Coronary artery (tissue), 2 donors: ENCODE measurements at regions not wholly inside any gene's neighbourhood (a gene's known extent, or its start where the extent isn't known, plus 50 kb on each side); places are given as distances from the start of the nearest gene placed in this dataset.
A peak's percentile ranks its signal among the peaks of the same experiment; 100 is the strongest.
"Not testable (repeated sequence)": the region's sequence is repeated elsewhere in the genome, so short reads cannot be mapped to it uniquely, and the experiment has no call there.

Experiments
- DNase-seq: peaks from one replicate; pipeline ENCODE4 v3.0.0-alpha.2; 2017; ENCODE audit warnings: low spot score
- H3K27ac ChIP-seq, 2 donors: fragments of 200-600 bp; sonication (generic); one replicate each; pipeline ENCODE4 v1.5.1; 2016 to 2019
- H3K4me3 ChIP-seq: fragments of 200-600 bp; sonication (generic); 2 replicates; pipeline ENCODE4 v1.5.1; 2016; ENCODE audit warnings: mild to moderate bottlenecking, moderate library complexity
- TF ChIP-seq, protein P1 (sequence below): fragments of 200-600 bp; sonication (generic); IDR thresholded peaks from one replicate; pipeline ENCODE4 v1.5.1; 2019; ENCODE audit warnings: antibody characterized with exemption

DNA sequence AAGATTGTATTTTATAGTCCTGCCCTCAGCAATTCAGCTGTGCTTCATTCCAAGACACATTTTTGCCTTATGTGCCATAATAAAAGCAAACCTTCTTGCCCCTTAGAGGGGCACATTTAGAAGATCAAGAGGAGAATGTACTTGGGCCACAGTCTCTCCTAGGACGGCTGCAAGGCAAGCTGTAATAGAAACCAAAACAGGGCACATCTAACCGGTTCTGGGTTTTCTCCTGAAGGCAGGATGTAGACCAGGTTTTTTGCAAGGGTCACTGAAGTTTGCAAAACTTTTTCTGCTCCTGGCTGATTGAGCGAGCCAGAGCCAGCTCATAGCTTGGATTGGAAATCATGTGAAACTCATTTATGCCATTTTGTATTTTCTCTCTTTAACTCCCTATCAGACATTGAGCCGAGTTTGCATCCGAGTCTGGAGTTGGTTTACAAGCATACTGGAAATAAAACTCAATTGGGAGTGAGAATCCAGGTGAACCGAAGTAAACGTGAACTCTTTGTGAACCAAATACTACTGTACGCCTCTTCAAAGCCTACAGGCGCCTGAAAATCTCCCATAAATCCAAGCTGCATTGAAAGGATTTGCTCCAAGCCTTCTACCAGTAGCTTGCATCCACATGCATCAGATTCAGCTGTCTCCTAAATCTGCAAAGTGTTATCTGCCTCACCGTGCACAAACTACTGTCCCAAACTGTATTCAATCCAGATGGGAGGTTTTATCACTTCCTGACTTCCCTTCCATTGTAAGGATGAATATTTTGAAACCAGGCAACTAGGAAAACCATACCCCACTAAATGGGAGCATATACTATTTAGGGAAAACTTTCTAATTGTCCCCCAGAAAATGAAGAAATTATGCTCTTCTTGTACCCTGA, 60.9 kb upstream of the TSC22D2 start:
- H3K27ac ChIP-seq: peak overlapping the region; percentile 6 to 39
- DNase-seq: no peak

GRCh38 chr3:150346266-150346665, 61.8 kb upstream of the TSC22D2 start:
- H3K4me3 ChIP-seq: no peak overlapping the region
- no peak overlapping the region for H3K27ac ChIP-seq
- TF ChIP-seq, protein P1, sequence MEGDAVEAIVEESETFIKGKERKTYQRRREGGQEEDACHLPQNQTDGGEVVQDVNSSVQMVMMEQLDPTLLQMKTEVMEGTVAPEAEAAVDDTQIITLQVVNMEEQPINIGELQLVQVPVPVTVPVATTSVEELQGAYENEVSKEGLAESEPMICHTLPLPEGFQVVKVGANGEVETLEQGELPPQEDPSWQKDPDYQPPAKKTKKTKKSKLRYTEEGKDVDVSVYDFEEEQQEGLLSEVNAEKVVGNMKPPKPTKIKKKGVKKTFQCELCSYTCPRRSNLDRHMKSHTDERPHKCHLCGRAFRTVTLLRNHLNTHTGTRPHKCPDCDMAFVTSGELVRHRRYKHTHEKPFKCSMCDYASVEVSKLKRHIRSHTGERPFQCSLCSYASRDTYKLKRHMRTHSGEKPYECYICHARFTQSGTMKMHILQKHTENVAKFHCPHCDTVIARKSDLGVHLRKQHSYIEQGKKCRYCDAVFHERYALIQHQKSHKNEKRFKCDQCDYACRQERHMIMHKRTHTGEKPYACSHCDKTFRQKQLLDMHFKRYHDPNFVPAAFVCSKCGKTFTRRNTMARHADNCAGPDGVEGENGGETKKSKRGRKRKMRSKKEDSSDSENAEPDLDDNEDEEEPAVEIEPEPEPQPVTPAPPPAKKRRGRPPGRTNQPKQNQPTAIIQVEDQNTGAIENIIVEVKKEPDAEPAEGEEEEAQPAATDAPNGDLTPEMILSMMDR: no peak
- no peak for DNase-seq

More for the DNA sequence above, 60.9 kb upstream of the TSC22D2 start:
- no peak overlapping the region for H3K4me3 ChIP-seq
- TF ChIP-seq, protein P1: no peak

DNA sequence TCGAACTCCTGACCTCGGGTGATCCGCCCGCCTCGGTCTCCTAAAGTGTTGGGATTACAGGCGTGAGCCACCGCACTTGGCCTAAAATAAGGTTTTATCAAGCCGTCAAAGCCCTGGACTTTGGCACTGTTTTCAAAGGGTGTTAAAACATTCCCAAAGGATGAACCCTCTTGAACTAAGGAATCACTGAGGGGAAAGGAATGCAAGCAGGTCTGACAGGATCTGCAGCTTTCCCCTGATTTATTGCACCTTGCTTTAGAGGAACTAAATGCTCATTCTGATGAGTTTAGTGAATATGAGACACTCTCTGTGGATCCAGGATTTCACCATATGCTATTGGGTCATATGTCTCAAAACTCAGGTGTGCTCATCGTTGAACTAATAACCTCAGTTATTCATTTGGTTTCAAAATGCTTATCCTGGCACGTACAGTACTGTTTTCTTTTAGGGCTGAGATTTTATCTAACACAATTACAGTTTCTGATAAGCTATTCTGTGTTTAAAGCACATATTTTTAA, 63.0 kb upstream of the TSC22D2 start:
- Histone ChIP-seq H3K4me3 (no peak overlapping the region), H3K27ac (no peak overlapping the region)
- TF ChIP-seq, protein P1: no peak
- DNase-seq: no peak

DNA sequence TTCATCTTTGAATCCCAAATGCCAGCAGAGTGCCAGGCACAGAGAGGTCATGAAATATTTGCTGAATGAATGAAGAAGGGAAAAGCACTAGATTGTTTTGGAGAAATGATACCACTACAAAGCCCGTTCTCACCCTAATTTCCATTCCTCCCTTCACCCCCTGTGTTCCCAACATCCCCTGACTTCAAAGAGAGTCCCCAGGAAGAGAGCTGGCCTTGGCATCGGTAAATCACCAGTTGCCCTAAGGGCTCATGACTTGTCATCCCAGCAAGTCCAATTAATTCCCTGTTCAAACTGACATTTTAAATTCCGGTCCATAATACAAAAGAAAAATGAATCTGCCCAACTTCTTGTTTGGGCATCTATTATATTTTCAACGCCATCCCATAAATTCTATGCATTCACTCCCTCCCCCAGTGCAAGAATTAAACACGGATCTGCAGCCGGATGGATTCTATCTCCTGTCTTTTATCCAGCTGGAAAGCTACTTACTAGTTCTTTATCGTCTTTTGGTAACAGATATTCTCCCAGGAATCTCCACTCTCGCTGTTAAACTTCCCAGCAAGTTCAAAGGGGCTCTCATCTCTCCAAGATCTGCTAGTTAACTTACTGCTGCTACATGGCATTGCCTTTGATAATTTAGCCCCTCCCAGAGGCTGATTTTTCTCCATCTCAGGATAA, 63.9 kb upstream of the TSC22D2 start:
- no peak for DNase-seq
- TF ChIP-seq, protein P1: no peak
- no peak overlapping the region for H3K4me3 ChIP-seq
- no peak overlapping the region for H3K27ac ChIP-seq

DNA sequence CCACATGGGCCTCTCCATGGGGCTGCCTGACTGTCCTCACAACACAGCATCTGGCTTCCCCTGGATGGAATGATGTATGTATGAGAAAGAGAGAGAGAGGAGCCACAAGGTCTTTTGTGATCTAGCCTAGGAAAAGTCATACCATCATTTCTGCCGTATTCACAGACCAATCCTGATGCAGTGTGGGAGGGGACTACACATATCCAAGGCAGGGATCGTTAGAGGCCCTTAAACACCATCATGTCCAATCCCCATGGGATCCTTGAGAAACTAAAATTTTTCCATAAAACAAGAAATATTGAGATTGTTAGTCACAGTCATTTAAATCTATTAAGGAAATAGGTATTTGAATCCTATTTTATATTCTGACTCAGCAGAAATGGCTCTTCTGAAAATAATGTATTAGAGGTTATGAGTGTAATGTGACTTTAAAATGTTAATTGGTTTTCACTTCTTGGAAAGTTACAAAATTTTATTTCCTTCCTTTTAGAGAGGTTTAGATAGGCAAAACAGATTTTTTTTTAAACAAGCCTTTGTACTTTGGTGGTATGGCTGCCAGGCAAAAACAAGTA, 65.1 kb upstream of the TSC22D2 start:
- DNase-seq: no peak
- TF ChIP-seq, protein P1: no peak

GRCh38 chr3:150341891-150342290, 66.2 kb upstream of the TSC22D2 start:
- Histone ChIP-seq H3K4me3 (no peak overlapping the region), H3K27ac (no peak overlapping the region)
- TF ChIP-seq, protein P1: no peak
- DNase-seq: no peak

More for the DNA sequence above, 65.1 kb upstream of the TSC22D2 start:
- Histone ChIP-seq H3K27ac (no peak overlapping the region), H3K4me3 (no peak overlapping the region)

GRCh38 chr3:150336363-150336762, 71.7 kb upstream of the TSC22D2 start:
- not testable (repeated sequence) for H3K4me3 ChIP-seq, DNase-seq, H3K27ac ChIP-seq
